H1 (cell line): ENCODE measurements at regions not wholly inside any gene's neighbourhood (a gene's known extent, or its start where the extent isn't known, plus 50 kb on each side); places are given as distances from the start of the nearest gene placed in this dataset.

Experiments used
- JUND ChIP-seq: IDR thresholded peaks from 2 replicates; pipeline ENCODE4 v1.6.1; 2011; ENCODE audit warnings: mild to moderate bottlenecking, improper control_type of control experiment, low read length
- POLR2A ChIP-seq, 2 experiments: IDR thresholded peaks; 1 replicate in 1 of 2; 2 replicates in 1 of 2; pipeline ENCODE4 v1.6.1; 2011; ENCODE audit warnings: low read depth in 2 of 2, low read length in 2 of 2, mild to moderate bottlenecking in 2 of 2; ENCODE audit errors: control extremely low read depth in 1 of 2
- POLR2AphosphoS5 ChIP-seq: IDR thresholded peaks from 2 replicates; pipeline ENCODE4 v1.6.1; 2011; ENCODE audit warnings: low read depth, low read length
- SP4 ChIP-seq: IDR thresholded peaks from 2 replicates; pipeline ENCODE4 v1.6.1; 2012; ENCODE audit warnings: low read length, inconsistent platforms
- TAF1 ChIP-seq: IDR thresholded peaks from 2 replicates; pipeline ENCODE4 v1.6.1; 2011; ENCODE audit warnings: mild to moderate bottlenecking, low read depth, low read length
- TF ChIP-seq, protein P1 (sequence below), 3 experiments: IDR thresholded peaks; 1 replicate in 2 of 3; 2 replicates in 1 of 3; pipeline versions ENCODE4 v1.5.1 to v1.6.1; 2011; ENCODE audit warnings: low read length in 3 of 3, mild to moderate bottlenecking in 3 of 3, inconsistent platforms in 2 of 3, low read depth in 1 of 3, moderate library complexity in 1 of 3; ENCODE audit not compliant: insufficient read depth in 1 of 3; ENCODE audit errors: control extremely low read depth in 1 of 3
- TF ChIP-seq, protein P2 (sequence below): IDR thresholded peaks from 2 replicates; pipeline ENCODE4 v1.6.1; 2012; ENCODE audit warnings: inconsistent platforms

DNA sequence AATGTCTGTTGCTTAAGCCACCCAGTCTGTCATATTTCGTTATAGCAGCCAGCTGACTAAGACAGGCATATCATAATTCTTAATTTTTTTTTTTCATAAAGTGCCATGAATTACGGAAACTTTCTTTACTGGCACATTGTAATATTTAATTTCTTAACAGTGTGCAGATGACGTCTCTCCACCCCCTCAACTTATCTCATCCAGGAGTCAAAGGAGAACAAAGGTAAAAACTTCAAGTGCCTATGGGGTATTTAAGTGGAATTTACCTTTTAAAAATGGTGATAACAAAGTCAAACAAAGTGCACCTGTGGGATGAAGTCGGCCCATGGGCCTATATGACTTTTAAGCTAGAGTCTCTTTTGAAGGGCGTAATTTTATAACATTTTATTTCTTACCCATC is 539.4 kb downstream of the CDH9 start:
- no peak for TF ChIP-seq POLR2A (IDR thresholded peaks at IDR 0.05; ENCODE audit: control extremely low read depth in 1 of 2, low read depth in 2 of 2, low read length in 2 of 2)
- TF ChIP-seq, protein P1, sequence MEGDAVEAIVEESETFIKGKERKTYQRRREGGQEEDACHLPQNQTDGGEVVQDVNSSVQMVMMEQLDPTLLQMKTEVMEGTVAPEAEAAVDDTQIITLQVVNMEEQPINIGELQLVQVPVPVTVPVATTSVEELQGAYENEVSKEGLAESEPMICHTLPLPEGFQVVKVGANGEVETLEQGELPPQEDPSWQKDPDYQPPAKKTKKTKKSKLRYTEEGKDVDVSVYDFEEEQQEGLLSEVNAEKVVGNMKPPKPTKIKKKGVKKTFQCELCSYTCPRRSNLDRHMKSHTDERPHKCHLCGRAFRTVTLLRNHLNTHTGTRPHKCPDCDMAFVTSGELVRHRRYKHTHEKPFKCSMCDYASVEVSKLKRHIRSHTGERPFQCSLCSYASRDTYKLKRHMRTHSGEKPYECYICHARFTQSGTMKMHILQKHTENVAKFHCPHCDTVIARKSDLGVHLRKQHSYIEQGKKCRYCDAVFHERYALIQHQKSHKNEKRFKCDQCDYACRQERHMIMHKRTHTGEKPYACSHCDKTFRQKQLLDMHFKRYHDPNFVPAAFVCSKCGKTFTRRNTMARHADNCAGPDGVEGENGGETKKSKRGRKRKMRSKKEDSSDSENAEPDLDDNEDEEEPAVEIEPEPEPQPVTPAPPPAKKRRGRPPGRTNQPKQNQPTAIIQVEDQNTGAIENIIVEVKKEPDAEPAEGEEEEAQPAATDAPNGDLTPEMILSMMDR (IDR thresholded peaks at IDR 0.05; ENCODE audit: control extremely low read depth in 1 of 3, insufficient read depth in 1 of 3, low read depth in 1 of 3, low read length in 3 of 3) = no peak
- TF ChIP-seq SP4 = no peak
- TF ChIP-seq JUND = no peak
- TF ChIP-seq POLR2AphosphoS5 = no peak
- TF ChIP-seq, protein P2, sequence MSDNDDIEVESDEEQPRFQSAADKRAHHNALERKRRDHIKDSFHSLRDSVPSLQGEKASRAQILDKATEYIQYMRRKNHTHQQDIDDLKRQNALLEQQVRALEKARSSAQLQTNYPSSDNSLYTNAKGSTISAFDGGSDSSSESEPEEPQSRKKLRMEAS = no peak
- no peak for TF ChIP-seq TAF1
